WTC11 (cell line): ENCODE measurements at regions not wholly inside any gene's neighbourhood (a gene's known extent, or its start where the extent isn't known, plus 50 kb on each side); places are given as distances from the start of the nearest gene placed in this dataset.

Experiments used
- ATAC-seq: fragments of 200-7000 bp; cut with Tn5 transposase; 2 replicates; pipeline ENCODE4 v1.10.0; 2021; ENCODE audit warnings: mild to moderate bottlenecking, moderate library complexity
- CTCF ChIA-PET: fragments of 300-600 bp; sonication (Branson Sonifier 250); formaldehyde crosslinking; loops from one replicate; lab custom pipeline; 2021; ENCODE audit warnings: antibody characterized with exemption; lab: Charles Lee
- POLR2A ChIA-PET: fragments of 350-600 bp; sonication (Branson Sonifier 250); formaldehyde crosslinking; loops from one replicate; lab custom pipeline; 2021; ENCODE audit warnings: antibody characterized with exemption; lab: Charles Lee
- DNase-seq: peaks from one replicate; pipeline ENCODE4 v3.0.0; 2021; ENCODE audit warnings: low spot score
- H3K27ac Mint-ChIP-seq: 2 replicates; pipeline ENCODE4 v1.8.0; 2021; ENCODE audit warnings: mixed read lengths
- H3K27me3 Mint-ChIP-seq: 2 replicates; pipeline ENCODE4 v1.8.0; 2021; ENCODE audit warnings: low read depth, mild to moderate bottlenecking, moderate library complexity, mixed read lengths
- H3K36me3 Mint-ChIP-seq: 2 replicates; pipeline ENCODE4 v1.8.0; 2021; ENCODE audit warnings: mixed read lengths
- H3K4me1 Mint-ChIP-seq: 2 replicates; pipeline ENCODE4 v1.8.0; 2022; ENCODE audit warnings: mixed read lengths
- H3K4me3 Mint-ChIP-seq: 2 replicates; pipeline ENCODE4 v1.8.0; 2021; ENCODE audit warnings: mild to moderate bottlenecking, moderate library complexity, mixed read lengths
- H3K9me3 Mint-ChIP-seq: 2 replicates; pipeline ENCODE4 v1.8.0; 2021; ENCODE audit warnings: mixed read lengths
- E2F5 ChIP-seq: sonication (generic); formaldehyde crosslinking; IDR thresholded peaks from 2 replicates; pipeline ENCODE4 v1.8.1; 2022; ENCODE audit warnings: mild to moderate bottlenecking, moderate library complexity, missing genetic modification reagents
- FOXJ3 ChIP-seq: sonication (generic); formaldehyde crosslinking; IDR thresholded peaks from 2 replicates; pipeline ENCODE4 v1.9.0; 2021; ENCODE audit warnings: missing genetic modification reagents, mild to moderate bottlenecking, borderline replicate concordance
- GABPB1 ChIP-seq: sonication (generic); formaldehyde crosslinking; IDR thresholded peaks from 2 replicates; pipeline ENCODE4 v1.8.1; 2023; ENCODE audit warnings: mild to moderate bottlenecking, missing genetic modification reagents
- HMGXB4 ChIP-seq: sonication (generic); formaldehyde crosslinking; IDR thresholded peaks from 2 replicates; pipeline ENCODE4 v1.8.1; 2023; ENCODE audit warnings: mild to moderate bottlenecking, moderate library complexity, missing genetic modification reagents
- IRF1 ChIP-seq: sonication (generic); formaldehyde crosslinking; IDR thresholded peaks from 2 replicates; pipeline ENCODE4 v1.8.0; 2023; ENCODE audit warnings: missing genetic modification reagents
- NR1H2 ChIP-seq: sonication (generic); formaldehyde crosslinking; IDR thresholded peaks from 2 replicates; pipeline ENCODE4 v1.9.0; 2021; ENCODE audit warnings: mild to moderate bottlenecking, moderate library complexity, missing genetic modification reagents
- PRDM15 ChIP-seq: sonication (generic); formaldehyde crosslinking; IDR thresholded peaks from 2 replicates; pipeline ENCODE4 v1.8.0; 2022; ENCODE audit warnings: missing genetic modification reagents
- SOX15 ChIP-seq: fragments of 250-450 bp; sonication (Bioruptor Pico); IDR thresholded peaks from 2 replicates; pipeline ENCODE4 v1.9.0; 2021; ENCODE audit warnings: mild to moderate bottlenecking
- USF1 ChIP-seq: sonication (generic); formaldehyde crosslinking; IDR thresholded peaks from 2 replicates; pipeline ENCODE4 v1.8.0; 2022; ENCODE audit warnings: mild to moderate bottlenecking, missing genetic modification reagents
- ZNF232 ChIP-seq: sonication (generic); formaldehyde crosslinking; IDR thresholded peaks from 2 replicates; pipeline ENCODE4 v1.8.0; 2022; ENCODE audit warnings: mild to moderate bottlenecking, missing genetic modification reagents
- ZNF423 ChIP-seq: fragments of 250-450 bp; sonication (Bioruptor Pico); IDR thresholded peaks from 2 replicates; pipeline ENCODE4 v2.1.2; 2022; ENCODE audit warnings: mild to moderate bottlenecking, moderate library complexity

- no peak overlapping the region for H3K27ac Mint-ChIP-seq
- ChIA-PET CTCF (no interaction called here), POLR2A (no interaction called here)
These were observed 330.3 kb upstream of the RBMS3 start for GRCh38 chr3:28950614-28951013.

More at GRCh38 chr3:28950614-28951013, 330.3 kb upstream of the RBMS3 start:
- Mint-ChIP-seq H3K36me3 (no peaks in the 10 kb centered on the region), H3K27me3 (no peaks in the 10 kb centered on the region), H3K4me1 (peaks cover 6% of the 10 kb centered on the region), H3K4me3 (no peak overlapping the region), H3K9me3 (no peaks in the 10 kb centered on the region)
- ATAC-seq (no peak), DNase-seq (no peak)
- TF ChIP-seq USF1 (CRISPR knock-in tag) (no peak), NR1H2 (CRISPR knock-in tag) (no peak), E2F5 (CRISPR knock-in tag) (no peak), PRDM15 (no peak), HMGXB4 (CRISPR knock-in tag) (no peak), ZNF423 (CRISPR knock-in tag) (no peak), IRF1 (CRISPR knock-in tag) (no peak), FOXJ3 (CRISPR knock-in tag) (no peak), GABPB1 (CRISPR knock-in tag) (no peak), SOX15 (CRISPR knock-in tag) (no peak), ZNF232 (no peak)
